ENCODE measurements at regions not wholly inside any gene's neighbourhood (a gene's known extent, or its start where the extent isn't known, plus 50 kb on each side); places are given as distances from the start of the nearest gene placed in this dataset.

GRCh38 chr11:128251140-128251539 lies 336.2 kb downstream of the ETS1 start:
- DNase-seq = no peak

GRCh38 chr11:128250482-128250881 lies 336.9 kb downstream of the ETS1 start:
- DNase-seq = no peak

- DNase-seq = no peak
Measured at GRCh38 chr11:128246810-128247594, 340.4 kb downstream of the ETS1 start.

- no peak for DNase-seq
Measured at GRCh38 chr11:128246364-128246801, 341.0 kb downstream of the ETS1 start.

GRCh38 chr11:128244871-128245270 lies 342.5 kb downstream of the ETS1 start:
- no peak for DNase-seq

- no peak for DNase-seq
Measured at GRCh38 chr11:128242451-128242850, 344.9 kb downstream of the ETS1 start.

GRCh38 chr11:128240546-128240945 lies 346.8 kb downstream of the ETS1 start:
- no peak for DNase-seq

- DNase-seq = no peak
Measured at GRCh38 chr11:128239306-128239705, 348.1 kb downstream of the ETS1 start.

- DNase-seq = no peak
Measured at GRCh38 chr11:128238521-128239265, 348.7 kb downstream of the ETS1 start.

- no peak for DNase-seq
Measured at GRCh38 chr11:128236506-128237498, 350.6 kb downstream of the ETS1 start.

- DNase-seq = peak; percentile 42
Measured at GRCh38 chr11:128235958-128236357, 351.4 kb downstream of the ETS1 start.

GRCh38 chr11:128235426-128235825 lies 351.9 kb downstream of the ETS1 start:
- DNase-seq = no peak

GRCh38 chr11:128234143-128234542 lies 353.2 kb downstream of the ETS1 start:
- DNase-seq = no peak

- no peak for DNase-seq
Measured at GRCh38 chr11:128232588-128232987, 354.8 kb downstream of the ETS1 start.

GRCh38 chr11:128231845-128232410 lies 355.4 kb downstream of the ETS1 start:
- no peak for DNase-seq

GRCh38 chr11:128227466-128227865 lies 359.9 kb downstream of the ETS1 start:
- no peak for DNase-seq

- no peak for DNase-seq
Measured at GRCh38 chr11:128226106-128226716, 361.1 kb downstream of the ETS1 start.

- no peak for DNase-seq
Measured at GRCh38 chr11:128222245-128222884, 365.0 kb downstream of the ETS1 start.

GRCh38 chr11:128219731-128220120 lies 367.6 kb downstream of the ETS1 start:
- DNase-seq = no peak

GRCh38 chr11:128216198-128216597 lies 371.2 kb downstream of the ETS1 start:
- no peak for DNase-seq

- DNase-seq = no peak
Measured at GRCh38 chr11:128215238-128215882, 372.0 kb downstream of the ETS1 start.
